ENCODE measurements at regions not wholly inside any gene's neighbourhood (a gene's known extent, or its start where the extent isn't known, plus 50 kb on each side); places are given as distances from the start of the nearest gene placed in this dataset.

DNA sequence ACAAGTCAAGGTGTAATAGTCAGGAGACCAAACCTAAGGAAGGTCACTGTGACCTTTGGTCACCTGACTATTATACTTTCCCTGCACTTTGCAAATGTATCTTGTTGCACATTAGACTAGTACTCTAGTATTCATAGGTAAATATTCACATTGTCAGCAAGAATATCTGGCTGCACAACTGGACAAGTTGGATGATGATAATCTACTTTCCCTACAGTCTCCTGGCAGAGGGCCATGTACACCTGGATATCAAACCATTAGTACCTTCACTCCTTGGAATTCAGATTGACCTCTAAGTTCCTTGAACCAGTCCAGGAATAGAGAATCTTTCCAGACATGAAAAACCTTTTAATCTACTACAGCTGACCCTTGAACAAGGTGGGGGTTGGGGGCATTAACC lies 344.8 kb downstream of the DEPDC1B start:
- H4K5ac ChIP-seq (ENCODE audit: insufficient read length, low read depth, low read length): no peak overlapping the region

More for the DNA sequence above, 344.8 kb downstream of the DEPDC1B start:
- no peak overlapping the region for H3K23ac ChIP-seq (ENCODE audit: insufficient read length, low read depth, low read length)
- H2AFZ ChIP-seq (ENCODE audit: low read length): no peak overlapping the region
- no peak overlapping the region for H3K4me3 Mint-ChIP-seq
- no peak for DNase-seq
- no peak for TF ChIP-seq CTCF (conservative IDR thresholded peaks at IDR 0.05)
- no peak overlapping the region for H4K8ac ChIP-seq (replicated peaks; ENCODE audit: insufficient read length, low read depth, low read length)
- no peaks in the 10 kb centered on the region for H3K23me2 ChIP-seq (ENCODE audit: insufficient read length, low read depth, low read length, poor library complexity, severe bottlenecking)
- H4K91ac ChIP-seq (ENCODE audit: insufficient read length, low read depth, low read length): no peak overlapping the region
- H3K9ac ChIP-seq (ENCODE audit: extremely low read depth, insufficient read length, low read length): no peak overlapping the region
- H3K36me3 Mint-ChIP-seq (ENCODE audit: insufficient read depth in 1 of 3, low read depth in 3 of 3): no peaks in the 10 kb centered on the region
- H2BK12ac ChIP-seq (ENCODE audit: insufficient read length, low read depth, low read length): no peak overlapping the region
- H3K9me3 ChIP-seq (ENCODE audit: control insufficient read depth, low read depth, low read length): no peaks in the 10 kb centered on the region
- no peak overlapping the region for H3K14ac ChIP-seq (ENCODE audit: insufficient read depth, low read length)
- H3K4me2 ChIP-seq (ENCODE audit: insufficient read depth, insufficient read length, low read length): no peak overlapping the region
- no peaks in the 10 kb centered on the region for H3K4me1 ChIP-seq (ENCODE audit: insufficient read depth, low read length)
- no peak overlapping the region for H3K18ac ChIP-seq (ENCODE audit: insufficient read length, low read depth, low read length)
- no peak overlapping the region for H3K27ac ChIP-seq (ENCODE audit: insufficient read length, low read depth, low read length)
- 0 out of 2 replicates have a peak, but pooled peaks cover 1% of the 10 kb centered on the region for H3K79me2 ChIP-seq (ENCODE audit: insufficient read depth, low read length)
- no peak overlapping the region for H2BK5ac ChIP-seq (ENCODE audit: insufficient read length, low read length)
- peaks cover 0 to 3% of the 10 kb centered on the region in 2 experiments; a peak in 2 of 4 replicates for H3K4me1 Mint-ChIP-seq
- no peak overlapping the region for H3K56ac ChIP-seq (ENCODE audit: insufficient read length, low read depth, low read length)
- H3K27ac Mint-ChIP-seq: no peak overlapping the region
- no peak overlapping the region for H3K4ac ChIP-seq (ENCODE audit: low read depth, low read length)
- H4K20me1 ChIP-seq (ENCODE audit: control insufficient read depth, insufficient read depth, insufficient read length): no peaks in the 10 kb centered on the region
- H3K27me3 Mint-ChIP-seq (ENCODE audit: low read depth): no peaks in the 10 kb centered on the region
- H2AK5ac ChIP-seq (ENCODE audit: insufficient read length, low read length): no peak overlapping the region
- H2BK15ac ChIP-seq (ENCODE audit: low read depth, low read length): no peak overlapping the region
- H3K9me3 Mint-ChIP-seq: no peaks in the 10 kb centered on the region
- no peak overlapping the region for H3T11ph ChIP-seq (ENCODE audit: low read length)
- H2BK20ac ChIP-seq (ENCODE audit: low read depth, low read length, poor library complexity, severe bottlenecking): no peak overlapping the region
- H3K27me3 ChIP-seq (ENCODE audit: insufficient read depth, low read length): no peaks in the 10 kb centered on the region
- H3K79me1 ChIP-seq (ENCODE audit: insufficient read depth, low read depth, low read length, poor library complexity, severe bottlenecking): no peaks in the 10 kb centered on the region
- no peak overlapping the region for H2BK120ac ChIP-seq (ENCODE audit: low read depth, low read length, poor library complexity, severe bottlenecking)

Measured in H9 (cell line).